RWPE1 (cell line): ENCODE measurements at regions not wholly inside any gene's neighbourhood (a gene's known extent, or its start where the extent isn't known, plus 50 kb on each side); places are given as distances from the start of the nearest gene placed in this dataset.
A peak's percentile ranks its signal among the peaks of the same experiment; 100 is the strongest.

Experiments
- CTCF ChIA-PET: fragments of 350-600 bp; sonication (Branson Sonifier 250); formaldehyde crosslinking; extraction: SDS; loops from one replicate; lab custom pipeline; 2021; lab: Yijun Ruan, JAX
- POLR2A ChIA-PET: fragments of 400-600 bp; formaldehyde crosslinking; extraction: SDS; loops from one replicate; lab custom pipeline; 2020; ENCODE audit warnings: antibody characterized with exemption; ENCODE audit not compliant: low non-redundant PET; lab: Yijun Ruan, JAX
- DNase-seq: peaks from one replicate; pipeline ENCODE4 v3.0.0; 2012; ENCODE audit warnings: low spot score
- H3K27ac ChIP-seq: fragments of 450-650 bp; 2 replicates; pipeline ENCODE4 v1.5.1; 2017
- CTCF ChIP-seq: fragments of 450-650 bp; conservative IDR thresholded peaks from 2 replicates; pipeline ENCODE4 v1.5.1; 2017; ENCODE audit warnings: low read depth, mild to moderate bottlenecking

GRCh38 chr4:135833529-135833928, 1631.9 kb upstream of the PABPC4L start:
- no peak for TF ChIP-seq CTCF
- CTCF ChIA-PET: no interaction called here
- no peak overlapping the region for H3K27ac ChIP-seq
- POLR2A ChIA-PET: no interaction called here
- DNase-seq: no peak

- CTCF ChIA-PET: no interaction called here
- POLR2A ChIA-PET: no interaction called here
- no peak overlapping the region for H3K27ac ChIP-seq
- no peak for DNase-seq
- TF ChIP-seq CTCF: no peak
Observed at GRCh38 chr4:135824759-135825296, 1623.2 kb upstream of the PABPC4L start.

- CTCF ChIA-PET: no interaction called here
- TF ChIP-seq CTCF: no peak
- POLR2A ChIA-PET: no interaction called here
- H3K27ac ChIP-seq: no peak overlapping the region
- DNase-seq: no peak
Observed at GRCh38 chr4:135804785-135805184, 1603.2 kb upstream of the PABPC4L start.

- ChIA-PET POLR2A (no interaction called here), CTCF (no interaction called here)
- no peak for DNase-seq
- no peak overlapping the region for H3K27ac ChIP-seq
- no peak for TF ChIP-seq CTCF
Observed at GRCh38 chr4:135777361-135777760, 1575.8 kb upstream of the PABPC4L start.

- POLR2A ChIA-PET: no interaction called here
- CTCF ChIA-PET: no interaction called here
- H3K27ac ChIP-seq: no peak overlapping the region
- TF ChIP-seq CTCF: no peak
- no peak for DNase-seq
Observed at GRCh38 chr4:135775909-135776308, 1574.3 kb upstream of the PABPC4L start.

- POLR2A ChIA-PET: no interaction called here
- no peak overlapping the region for H3K27ac ChIP-seq
- CTCF ChIA-PET: interaction anchor here (0.6 kb wide), 1 partner anchor 1068 kb away, joined by 4 read pairs; no protein-coding TSS in a partner anchor
- no peak for TF ChIP-seq CTCF
- peak; percentile 0 for DNase-seq
Observed at GRCh38 chr4:135770505-135770904, 1568.9 kb upstream of the PABPC4L start.

- ChIA-PET CTCF (no interaction called here), POLR2A (no interaction called here)
- TF ChIP-seq CTCF: no peak
- H3K27ac ChIP-seq: no peak overlapping the region
- no peak for DNase-seq
Observed at GRCh38 chr4:135744928-135745327, 1543.3 kb upstream of the PABPC4L start.
